H1 (cell line): ENCODE measurements at regions not wholly inside any gene's neighbourhood (a gene's known extent, or its start where the extent isn't known, plus 50 kb on each side); places are given as distances from the start of the nearest gene placed in this dataset.

ENCODE experiments used
- CTCF ChIA-PET: fragments of 300-600 bp; sonication (Branson Sonifier 250); formaldehyde crosslinking; loops from one replicate; lab custom pipeline; 2021; ENCODE audit not compliant: partially characterized antibody; lab: Charles Lee
- POLR2A ChIA-PET: fragments of 300-600 bp; sonication (Branson Sonifier 250); formaldehyde crosslinking; loops from one replicate; lab custom pipeline; 2021; ENCODE audit warnings: inconsistent platforms; ENCODE audit not compliant: partially characterized antibody; lab: Charles Lee
- DNase-seq, 2 experiments: peaks; one replicate each; pipeline versions ENCODE4 v3.0.0 to v3.0.0-alpha.2; 2010 to 2022; ENCODE audit warnings: low spot score in 2 of 2, low read depth in 1 of 2, mixed read lengths in 1 of 2
- FAIRE-seq: peaks from 2 replicates; lab custom pipeline; 2011; peaks lifted over from hg19 to GRCh38; lab: Jason Lieb, UNC
- H2AFZ ChIP-seq: 2 replicates; pipeline ENCODE4 v1.8.1; 2012; ENCODE audit warnings: low read length, inconsistent platforms
- H2AK5ac ChIP-seq: 2 replicates; pipeline ENCODE4 v1.6.1; 2013; ENCODE audit warnings: low read depth, low read length
- H2BK120ac ChIP-seq: replicated peaks from 2 replicates; pipeline ENCODE3; 2013; ENCODE audit warnings: low read depth, low read length, inconsistent platforms
- H2BK12ac ChIP-seq: 2 replicates; pipeline ENCODE4 v1.6.1; 2013; ENCODE audit warnings: low read depth, low read length
- H2BK15ac ChIP-seq: 2 replicates; pipeline ENCODE4 v1.6.1; 2013; ENCODE audit warnings: low read length
- H2BK20ac ChIP-seq: 2 replicates; pipeline ENCODE4 v1.6.1; 2013; ENCODE audit warnings: low read length
- H2BK5ac ChIP-seq: 2 replicates; pipeline ENCODE4 v1.6.1; 2013; ENCODE audit warnings: low read depth, low read length
- H3K14ac ChIP-seq: 2 replicates; pipeline ENCODE4 v1.6.1; 2013; ENCODE audit warnings: inconsistent platforms; ENCODE audit not compliant: insufficient read length
- H3K18ac ChIP-seq: 2 replicates; pipeline ENCODE4 v1.6.1; 2013; ENCODE audit warnings: low read length; ENCODE audit errors: extremely low read depth
- H3K23ac ChIP-seq: 2 replicates; pipeline ENCODE4 v1.6.1; 2013; ENCODE audit warnings: inconsistent platforms; ENCODE audit not compliant: insufficient read length
- H3K23me2 ChIP-seq: 2 replicates; pipeline ENCODE4 v1.6.1; 2013; ENCODE audit warnings: low read depth, low read length
- H3K27ac ChIP-seq: 2 replicates; pipeline ENCODE4 v1.6.1; 2011; ENCODE audit warnings: low read depth, low read length, inconsistent platforms
- H3K27me3 ChIP-seq, 4 experiments: replicated peaks in 1 of 4; 1 replicate in 1 of 4; 2 replicates in 3 of 4; pipeline versions ENCODE4 v1.6.1 to v1.8.1; 2011 to 2013; ENCODE audit warnings: low read length in 3 of 4, mild to moderate bottlenecking in 3 of 4, inconsistent platforms in 2 of 4, mixed read lengths in 2 of 4, moderate library complexity in 1 of 4; ENCODE audit not compliant: control insufficient read depth in 3 of 4, insufficient read depth in 3 of 4; ENCODE audit errors: extremely low read depth in 1 of 4
- H3K36me3 ChIP-seq, 4 experiments: 2 replicates each; pipeline versions ENCODE4 v1.6.1 to v1.8.1; 2011 to 2013; ENCODE audit warnings: mild to moderate bottlenecking in 4 of 4, low read length in 3 of 4, moderate library complexity in 2 of 4, control low read depth in 1 of 4, inconsistent platforms in 1 of 4; ENCODE audit not compliant: insufficient read depth in 4 of 4, control insufficient read depth in 2 of 4
- H3K4ac ChIP-seq: replicated peaks from 2 replicates; pipeline ENCODE3; 2013; ENCODE audit warnings: low read length, low read depth, mixed read lengths, inconsistent platforms; ENCODE audit not compliant: insufficient read length
- H3K4me1 ChIP-seq, 4 experiments: replicated peaks in 1 of 4; 1 replicate in 1 of 4; 2 replicates in 3 of 4; pipeline versions ENCODE4 v1.6.1 to v1.8.1; 2011 to 2013; ENCODE audit warnings: low read length in 3 of 4, inconsistent platforms in 2 of 4, mixed read lengths in 1 of 4; ENCODE audit not compliant: insufficient read depth in 4 of 4, control insufficient read depth in 3 of 4
- H3K4me2 ChIP-seq, 2 experiments: 2 replicates each; pipeline versions ENCODE4 v1.6.1 to v1.8.1; 2011 to 2013; ENCODE audit warnings: low read depth in 2 of 2, low read length in 2 of 2, control low read depth in 1 of 2, inconsistent platforms in 1 of 2, mild to moderate bottlenecking in 1 of 2; ENCODE audit not compliant: insufficient read depth in 1 of 2
- H3K4me3 ChIP-seq, 4 experiments: fragments of 200-600, 300-600 bp in 1 of 4; sonication (generic), shearing (Covaris generic), sonication (Bioruptor Twin) in 1 of 4; 2 replicates each; pipeline versions ENCODE4 v1.5.1 to v1.8.1; 2011 to 2016; ENCODE audit warnings: low read length in 4 of 4, low read depth in 3 of 4, control low read depth in 2 of 4, inconsistent platforms in 2 of 4, mild to moderate bottlenecking in 2 of 4, mixed read lengths in 1 of 4, moderate library complexity in 1 of 4; ENCODE audit not compliant: insufficient read depth in 2 of 4; ENCODE audit errors: extremely low read depth in 1 of 4
- H3K56ac ChIP-seq: replicated peaks from 2 replicates; pipeline ENCODE3; 2013; ENCODE audit warnings: low read depth, mild to moderate bottlenecking, mixed read lengths, low read length, inconsistent platforms; ENCODE audit not compliant: insufficient read length
- H3K79me1 ChIP-seq: 2 replicates; pipeline ENCODE4 v1.6.1; 2013; ENCODE audit warnings: low read depth, low read length, control low read depth
- H3K79me2 ChIP-seq, 2 experiments: 2 replicates each; pipeline versions ENCODE4 v1.6.1 to v1.8.1; 2012 to 2013; ENCODE audit warnings: low read length in 2 of 2, mild to moderate bottlenecking in 2 of 2, inconsistent platforms in 1 of 2; ENCODE audit not compliant: insufficient read depth in 2 of 2, control insufficient read depth in 1 of 2
- H3K9ac ChIP-seq, 4 experiments: replicated peaks in 1 of 4; 1 replicate in 1 of 4; 2 replicates in 3 of 4; pipeline versions ENCODE4 v1.6.1 to v1.8.1; 2011 to 2013; ENCODE audit warnings: low read depth in 3 of 4, low read length in 3 of 4, control low read depth in 2 of 4, mild to moderate bottlenecking in 2 of 4, moderate library complexity in 2 of 4, inconsistent platforms in 1 of 4; ENCODE audit errors: extremely low read depth in 1 of 4
- H3K9me3 ChIP-seq, 2 experiments: 2 replicates each; pipeline versions ENCODE4 v1.6.1 to v1.8.1; 2012 to 2013; ENCODE audit warnings: mild to moderate bottlenecking in 2 of 2, moderate library complexity in 2 of 2, control low read depth in 1 of 2, inconsistent platforms in 1 of 2, low read depth in 1 of 2, low read length in 1 of 2, mixed read lengths in 1 of 2; ENCODE audit not compliant: insufficient read depth in 2 of 2
- H4K20me1 ChIP-seq, 2 experiments: replicated peaks in 1 of 2; 2 replicates each; pipeline versions ENCODE3 to v1.8.1; 2011 to 2013; ENCODE audit warnings: inconsistent platforms in 2 of 2, low read length in 2 of 2, mild to moderate bottlenecking in 1 of 2; ENCODE audit not compliant: insufficient read depth in 2 of 2, control insufficient read depth in 1 of 2
- H4K5ac ChIP-seq: 2 replicates; pipeline ENCODE4 v1.6.1; 2013; ENCODE audit warnings: low read length, low read depth, mixed read lengths, inconsistent platforms; ENCODE audit not compliant: insufficient read length
- H4K8ac ChIP-seq: 2 replicates; pipeline ENCODE4 v1.8.0; 2013; ENCODE audit warnings: mild to moderate bottlenecking, moderate library complexity, low read length, inconsistent platforms; ENCODE audit not compliant: insufficient read depth; ENCODE audit errors: extremely low read depth
- H4K91ac ChIP-seq: replicated peaks from 2 replicates; pipeline ENCODE3; 2013; ENCODE audit warnings: low read length, mixed read lengths, inconsistent platforms; ENCODE audit not compliant: insufficient read length
- EGR1 ChIP-seq: IDR thresholded peaks from 2 replicates; pipeline ENCODE4 v1.6.1; 2011; ENCODE audit warnings: low read depth, low read length, borderline replicate concordance
- TCF12 ChIP-seq: IDR thresholded peaks from 2 replicates; pipeline ENCODE4 v1.6.1; 2011; ENCODE audit warnings: low read depth, mild to moderate bottlenecking, low read length
- WGBS, 2 experiments: shearing (Covaris generic) in 1 of 2; methylation state at CpG; one replicate each; pipeline versions ENCODE4 v1.1.6 to v1.1.7; 2013 to 2015; ENCODE audit warnings: low lambda C conversion rate in 2 of 2, mixed read lengths in 2 of 2, inconsistent platforms in 1 of 2, low coverage in 1 of 2, missing lambda C conversion rate in 1 of 2; ENCODE audit not compliant: insufficient replicate concordance in 2 of 2, insufficient coverage in 1 of 2, insufficient read length in 1 of 2; ENCODE audit errors: extremely low coverage in 1 of 2, missing lambda C conversion rate in 1 of 2; 5-methylcytosine and 5-hydroxymethylcytosine counted together

- no peak overlapping the region for H2BK15ac ChIP-seq
- no peak overlapping the region for H3K23ac ChIP-seq
- POLR2A ChIA-PET, result no interaction called here
- H2AFZ ChIP-seq, result peak overlapping the region; percentile 94
- DNase-seq, result no peak
- no peak overlapping the region for H3K14ac ChIP-seq
- no peak overlapping the region for H2BK20ac ChIP-seq
- H3K9me3 ChIP-seq, result no peaks in the 10 kb centered on the region
- no peak overlapping the region for H2BK5ac ChIP-seq
- no peak overlapping the region for H3K18ac ChIP-seq
- H3K79me1 ChIP-seq, result no peaks in the 10 kb centered on the region
- no peaks in the 10 kb centered on the region for H3K36me3 ChIP-seq
- no peaks in the 10 kb centered on the region for H3K4me1 ChIP-seq
- H3K27me3 ChIP-seq, result no peaks in the 10 kb centered on the region
- no peak overlapping the region for H3K27ac ChIP-seq
- 89% methylated on average over 2 of the region's 2 CpGs; no CpG with 5 or more reads in 1 of the 2 experiments for WGBS, 2 experiments
- no peak for FAIRE-seq
- no peak overlapping the region for H4K5ac ChIP-seq
- H4K8ac ChIP-seq, result no peak overlapping the region
- no peak overlapping the region for H4K91ac ChIP-seq
- CTCF ChIA-PET, result interaction anchor here (0.8 kb wide), 1 partner anchor 45 kb away, joined by 3 read pairs; no protein-coding TSS in a partner anchor
- H3K4me3 ChIP-seq, result no peak overlapping the region
- no peak overlapping the region for H3K4ac ChIP-seq
- no peak overlapping the region for H3K56ac ChIP-seq
- no peak overlapping the region for H3K9ac ChIP-seq
- H3K4me2 ChIP-seq, result no peak overlapping the region
- H3K79me2 ChIP-seq, result no peaks in the 10 kb centered on the region
- no peak overlapping the region for H2BK120ac ChIP-seq
- no peak overlapping the region for H2BK12ac ChIP-seq
- H4K20me1 ChIP-seq, result no peaks in the 10 kb centered on the region
- H2AK5ac ChIP-seq, result no peak overlapping the region
- TF ChIP-seq EGR1, result no peak
- TF ChIP-seq TCF12, result no peak
- H3K23me2 ChIP-seq, result no peaks in the 10 kb centered on the region
Observed at GRCh38 chr21:27480841-27481261, 514.0 kb upstream of the ADAMTS5 start.
